CD14-positive monocyte (primary cell): ENCODE measurements at regions not wholly inside any gene's neighbourhood (a gene's known extent, or its start where the extent isn't known, plus 50 kb on each side); places are given as distances from the start of the nearest gene placed in this dataset.

ENCODE experiments used
- DNase-seq, 3 donors: peaks; one replicate each; pipeline ENCODE4 v3.0.0-alpha.2; 2011 to 2022
- H2AFZ ChIP-seq: 2 replicates; pipeline ENCODE4 v1.6.0; 2012; ENCODE audit warnings: mild to moderate bottlenecking, low read depth, low read length, inconsistent platforms; ENCODE audit not compliant: insufficient read depth, poor library complexity, severe bottlenecking
- H3K27ac ChIP-seq, 2 donors: 1 replicate in 1 of 2; 2 replicates in 1 of 2; pipeline ENCODE4 v1.5.1; 2012 to 2013; ENCODE audit warnings: low read length in 2 of 2, control low read depth in 1 of 2, inconsistent platforms in 1 of 2, low read depth in 1 of 2, mild to moderate bottlenecking in 1 of 2
- H3K27me3 ChIP-seq, 2 donors: one replicate each; pipeline versions ENCODE4 v1.6.0 to v1.6.1; 2011 to 2013; ENCODE audit warnings: low read length in 2 of 2; ENCODE audit not compliant: control insufficient read depth in 2 of 2, insufficient read depth in 2 of 2
- H3K36me3 ChIP-seq, 2 donors: replicated peaks in 1 of 2; 1 replicate in 1 of 2; 2 replicates in 1 of 2; pipeline versions ENCODE4 v1.5.1 to v1.6.1; 2012 to 2013; ENCODE audit warnings: low read length in 2 of 2, control low read depth in 1 of 2, inconsistent platforms in 1 of 2, mild to moderate bottlenecking in 1 of 2; ENCODE audit not compliant: insufficient read depth in 2 of 2, control insufficient read depth in 1 of 2
- H3K4me1 ChIP-seq, 2 donors: 1 replicate in 1 of 2; 2 replicates in 1 of 2; pipeline versions ENCODE4 v1.5.1 to v1.6.1; 2012 to 2013; ENCODE audit warnings: low read length in 2 of 2, control low read depth in 1 of 2, inconsistent platforms in 1 of 2, mild to moderate bottlenecking in 1 of 2, moderate library complexity in 1 of 2; ENCODE audit not compliant: insufficient read depth in 2 of 2, control insufficient read depth in 1 of 2
- H3K4me2 ChIP-seq: replicated peaks from 2 replicates; pipeline ENCODE3; 2012; ENCODE audit warnings: low read length, moderate library complexity, mild to moderate bottlenecking; ENCODE audit not compliant: poor library complexity, severe bottlenecking; ENCODE audit errors: extremely low read depth
- H3K4me3 ChIP-seq, 3 experiments: fragments of 200-600 bp in 1 of 3; sonication (generic) in 1 of 3; replicated peaks in 1 of 3; 1 replicate in 2 of 3; 2 replicates in 1 of 3; pipeline ENCODE4 v1.5.1; 2011 to 2013; ENCODE audit warnings: low read length in 3 of 3, mild to moderate bottlenecking in 3 of 3, control low read depth in 2 of 3, low read depth in 2 of 3, inconsistent platforms in 1 of 3, moderate library complexity in 1 of 3
- H3K79me2 ChIP-seq: 2 replicates; pipeline ENCODE4 v1.6.0; 2012; ENCODE audit warnings: mild to moderate bottlenecking, control low read depth, inconsistent platforms, low read length, moderate library complexity; ENCODE audit not compliant: insufficient read depth
- H3K9ac ChIP-seq: 2 replicates; pipeline ENCODE4 v1.6.0; 2017; ENCODE audit warnings: low read length, mild to moderate bottlenecking; ENCODE audit not compliant: insufficient read depth, poor library complexity, severe bottlenecking
- H3K9me3 ChIP-seq, 2 donors: replicated peaks in 1 of 2; 1 replicate in 1 of 2; 2 replicates in 1 of 2; pipeline versions ENCODE4 v1.5.1 to v1.6.1; 2012 to 2013; ENCODE audit warnings: low read length in 2 of 2, control low read depth in 1 of 2; ENCODE audit not compliant: control insufficient read depth in 1 of 2, insufficient read depth in 1 of 2
- H4K20me1 ChIP-seq: 2 replicates; pipeline ENCODE4 v1.6.0; 2012; ENCODE audit warnings: mild to moderate bottlenecking, low read length, control low read depth, moderate library complexity; ENCODE audit not compliant: insufficient read depth
- H3K27ac Mint-ChIP-seq, 7 donors: one replicate each; pipeline ENCODE4 v1.8.0; 2020; ENCODE audit warnings: mild to moderate bottlenecking in 7 of 7, mixed read lengths in 7 of 7, moderate library complexity in 6 of 7, inconsistent platforms in 2 of 7
- H3K27me3 Mint-ChIP-seq, 3 donors: one replicate each; pipeline ENCODE4 v1.8.0; 2021 to 2022; ENCODE audit warnings: low read depth in 3 of 3, mild to moderate bottlenecking in 3 of 3, mixed read lengths in 3 of 3, moderate library complexity in 3 of 3, inconsistent platforms in 1 of 3
- H3K36me3 Mint-ChIP-seq, 2 donors: one replicate each; pipeline ENCODE4 v1.8.0; 2020; ENCODE audit warnings: mixed read lengths in 2 of 2, inconsistent platforms in 1 of 2, mild to moderate bottlenecking in 1 of 2
- H3K4me1 Mint-ChIP-seq: one replicate; pipeline ENCODE4 v1.8.0; 2020; ENCODE audit warnings: mild to moderate bottlenecking, mixed read lengths
- H3K4me3 Mint-ChIP-seq, 2 donors: one replicate each; pipeline ENCODE4 v1.8.0; 2020; ENCODE audit warnings: mild to moderate bottlenecking in 2 of 2, mixed read lengths in 2 of 2, moderate library complexity in 1 of 2
- H3K9me3 Mint-ChIP-seq, 7 donors: one replicate each; pipeline ENCODE4 v1.8.0; 2020 to 2022; ENCODE audit warnings: mixed read lengths in 7 of 7, mild to moderate bottlenecking in 6 of 7, moderate library complexity in 6 of 7, inconsistent platforms in 2 of 7
- CTCF ChIP-seq: fragments of 200-600 bp; IDR thresholded peaks from one replicate; pipeline ENCODE4 v1.8.0; 2022; ENCODE audit warnings: antibody characterized with exemption, mild to moderate bottlenecking
- WGBS: methylation state at CpG from one replicate; pipeline ENCODE4 v1.1.5; 2013; ENCODE audit warnings: missing lambda C conversion rate; ENCODE audit not compliant: insufficient coverage; 5-methylcytosine and 5-hydroxymethylcytosine counted together
- intact Hi-C, 2 donors: fragments of 100-400 bp; cut with micrococcal nuclease; formaldehyde crosslinking; loops; one replicate each; pipeline versions ENCODE4 v1.15.0 to v1.15.1; 2023

GRCh38 chr9:27977931-27978330 lies 404.6 kb upstream of the C9orf72 start:
- no peaks in the 10 kb centered on the region for H3K4me1 Mint-ChIP-seq
- no peaks in the 10 kb centered on the region for H3K36me3 Mint-ChIP-seq
- H3K9ac ChIP-seq = no peak overlapping the region
- no peaks in the 10 kb centered on the region for H3K36me3 ChIP-seq
- no peak for DNase-seq
- H3K9me3 Mint-ChIP-seq = no peaks in the 10 kb centered on the region
- no peak for TF ChIP-seq CTCF
- no peaks in the 10 kb centered on the region for H4K20me1 ChIP-seq
- H3K27ac Mint-ChIP-seq = no peak overlapping the region
- H3K27me3 Mint-ChIP-seq = no peaks in the 10 kb centered on the region
- H3K27me3 ChIP-seq = no peaks in the 10 kb centered on the region
- H3K4me3 ChIP-seq = no peak overlapping the region
- 92% methylated on average over 2 of the region's 3 CpGs for WGBS
- intact Hi-C loops = no loop called here
- H3K79me2 ChIP-seq = no peaks in the 10 kb centered on the region
- H2AFZ ChIP-seq = no peak overlapping the region
- H3K4me1 ChIP-seq = no peaks in the 10 kb centered on the region
- H3K27ac ChIP-seq = no peak overlapping the region
- no peaks in the 10 kb centered on the region for H3K9me3 ChIP-seq
- no peak overlapping the region for H3K4me2 ChIP-seq
- H3K4me3 Mint-ChIP-seq = no peak overlapping the region

- no CpG with 5 or more reads among the region's 1 CpG for WGBS
- Mint-ChIP-seq H3K27me3 (no peaks in the 10 kb centered on the region), H3K27ac (no peak overlapping the region), H3K9me3 (peaks cover 0 to 7% (median 5%) of the 10 kb centered on the region in 7 donors), H3K4me1 (no peaks in the 10 kb centered on the region), H3K4me3 (no peak overlapping the region), H3K36me3 (no peaks in the 10 kb centered on the region)
- no peaks in the 10 kb centered on the region for H4K20me1 ChIP-seq
- no peak overlapping the region for H3K4me3 ChIP-seq
- no peak for DNase-seq
- no peak overlapping the region for H3K9ac ChIP-seq
- H3K4me2 ChIP-seq = no peak overlapping the region
- intact Hi-C loops = no loop called here
- H3K27ac ChIP-seq = no peak overlapping the region
- no peaks in the 10 kb centered on the region for H3K36me3 ChIP-seq
- no peaks in the 10 kb centered on the region for H3K9me3 ChIP-seq
- H2AFZ ChIP-seq = no peak overlapping the region
- no peaks in the 10 kb centered on the region for H3K4me1 ChIP-seq
- no peaks in the 10 kb centered on the region for H3K27me3 ChIP-seq
- H3K79me2 ChIP-seq = no peaks in the 10 kb centered on the region
- no peak for TF ChIP-seq CTCF
Measured at GRCh38 chr9:27985714-27986113, 412.4 kb upstream of the C9orf72 start.
